Cardiac septum (tissue), 1 donor: ENCODE measurements at regions not wholly inside any gene's neighbourhood (a gene's known extent, or its start where the extent isn't known, plus 50 kb on each side); places are given as distances from the start of the nearest gene placed in this dataset.

ENCODE experiments used
- DNase-seq: peaks from one replicate; pipeline ENCODE4 v3.0.0-alpha.2; 2020; ENCODE audit warnings: low spot score
- intact Hi-C: fragments of 100-400 bp; cut with DNase I; formaldehyde crosslinking; loops from one replicate; pipeline ENCODE4 v1.14.0; 2022
- donor health status: DM: no; HTN: no; CAD: no.

DNA sequence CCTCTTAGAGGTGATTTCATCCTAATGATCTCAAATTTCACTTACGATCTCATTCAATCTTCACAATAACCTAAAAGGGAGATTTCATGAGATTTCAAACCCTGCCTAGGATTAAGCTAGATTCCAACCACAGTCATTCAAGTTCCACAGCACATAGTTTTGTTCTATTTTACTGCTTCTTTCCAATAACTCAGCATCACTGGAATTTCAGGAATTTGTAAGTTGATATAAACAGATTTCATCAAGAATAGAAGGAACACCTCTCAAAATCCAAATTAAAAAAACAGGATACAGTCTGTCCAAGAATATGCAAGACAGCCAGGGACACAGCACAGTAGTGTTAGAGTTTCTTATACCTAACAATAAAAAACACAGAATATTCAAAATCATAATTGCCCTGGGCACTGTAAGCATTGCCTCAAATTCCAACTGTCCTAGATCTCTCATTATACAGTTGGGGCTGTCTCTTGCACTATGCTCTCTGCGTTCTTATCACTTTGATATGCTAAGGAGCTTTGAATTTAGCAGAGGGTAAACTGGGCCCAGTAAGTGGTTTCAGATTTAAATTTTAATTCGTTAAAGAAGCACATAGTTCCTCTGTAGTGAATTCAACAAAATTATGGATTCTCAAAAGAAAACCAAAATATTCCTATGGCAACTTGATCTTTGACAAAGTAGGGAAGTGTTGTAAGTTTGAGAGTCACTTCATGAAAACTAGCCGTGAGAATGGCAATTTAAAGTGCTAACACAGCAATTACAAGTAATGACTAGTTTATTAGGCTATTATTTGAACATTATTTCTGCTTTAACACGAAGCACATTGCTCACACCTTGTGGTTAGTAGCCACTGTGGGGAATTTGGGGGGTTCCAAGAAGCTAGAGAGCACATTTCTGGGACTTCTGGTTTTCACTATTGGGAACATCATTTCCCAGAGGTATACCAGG lies 478.6 kb upstream of the C9orf72 start:
- no peak for DNase-seq
- intact Hi-C loops = no loop called here

DNA sequence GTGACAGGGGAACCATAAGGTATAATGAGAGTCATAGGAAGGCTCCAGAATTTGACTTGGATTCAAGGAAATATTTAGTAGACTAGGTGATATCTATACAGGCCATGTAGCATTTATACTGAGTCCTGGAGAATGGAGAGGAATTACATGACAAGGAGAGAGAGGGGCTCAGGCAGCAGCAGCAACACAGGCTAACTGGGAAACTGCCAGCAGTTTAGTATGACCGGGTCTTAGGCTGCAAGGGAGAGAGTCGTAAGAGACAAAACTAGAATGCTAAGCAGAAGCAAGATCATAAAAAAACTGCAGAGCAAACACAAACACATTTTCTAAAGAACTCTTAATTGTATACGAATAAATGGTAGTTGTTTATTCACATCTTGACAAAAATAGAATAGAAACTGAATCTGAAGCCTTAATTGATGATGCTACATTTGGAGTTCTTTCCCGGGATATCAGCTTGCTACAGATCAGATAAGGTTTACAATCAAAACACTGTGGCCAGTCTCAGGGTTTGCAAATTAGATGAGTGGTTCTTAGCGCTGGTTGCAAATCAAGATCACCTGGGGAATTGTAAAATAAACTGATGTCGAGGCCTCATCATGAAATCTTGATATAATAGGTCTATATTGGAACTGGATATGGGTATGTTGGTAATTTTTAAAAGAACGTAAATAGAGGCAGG lies 480.0 kb upstream of the C9orf72 start:
- no peak for DNase-seq
- intact Hi-C loops = no loop called here

DNA sequence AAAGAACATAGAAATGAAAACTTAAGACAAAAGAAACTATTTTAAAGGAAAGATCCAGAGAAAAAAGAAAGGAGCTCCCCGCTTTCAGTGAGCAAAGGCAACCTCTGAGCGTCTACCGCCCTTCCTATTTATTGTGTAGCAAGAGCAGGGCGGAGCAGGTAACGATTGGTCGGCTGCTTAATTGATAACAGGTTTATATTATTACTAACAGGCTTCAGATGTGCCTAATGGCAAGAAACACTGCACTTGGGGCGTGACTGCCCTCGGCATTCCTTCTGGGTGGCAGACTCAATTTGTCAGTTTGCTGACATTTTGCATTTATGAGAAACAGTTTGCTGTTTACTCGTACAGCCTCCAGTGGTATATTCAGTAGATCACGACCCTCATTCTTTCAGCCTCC lies 482.7 kb upstream of the C9orf72 start:
- no peak for DNase-seq
- intact Hi-C loops = no loop called here

DNA sequence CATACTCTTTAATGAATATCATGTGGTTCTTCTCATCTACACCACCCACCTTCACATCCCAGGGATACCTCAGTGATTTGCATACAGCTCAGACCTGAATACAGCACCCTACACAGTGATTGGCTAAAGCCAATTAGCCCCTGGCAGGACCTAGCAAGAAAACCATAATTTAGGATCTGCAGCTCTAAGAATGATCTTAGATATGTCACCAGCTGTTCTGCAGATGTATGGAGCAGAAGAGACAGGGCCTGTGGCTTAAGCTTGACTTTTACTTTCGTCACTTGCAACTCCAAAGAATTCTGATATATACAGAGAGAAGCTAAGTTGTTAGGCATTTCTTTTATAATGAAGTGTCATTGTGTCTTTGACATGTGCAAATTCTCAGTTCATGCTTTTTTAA lies 483.2 kb upstream of the C9orf72 start:
- intact Hi-C loops = no loop called here
- no peak for DNase-seq

DNA sequence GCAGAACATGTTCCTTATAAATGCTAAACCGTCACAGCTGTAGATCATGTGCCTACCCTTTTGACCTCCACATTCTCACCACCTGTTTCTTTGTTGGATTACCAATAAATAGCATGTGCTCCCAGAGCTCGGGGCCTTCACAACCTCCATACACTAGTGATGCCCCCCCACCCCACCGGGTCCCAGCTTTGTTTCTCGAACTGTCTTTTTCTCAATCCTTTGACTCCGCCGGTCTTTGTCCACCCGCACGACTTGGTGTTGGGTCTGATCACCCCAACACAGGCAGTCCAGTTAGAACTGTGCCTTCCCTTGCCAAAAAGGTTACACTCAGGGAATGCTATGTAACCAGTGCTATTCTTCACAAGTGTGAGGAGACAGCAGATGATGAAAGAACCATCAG lies 485.9 kb upstream of the C9orf72 start:
- DNase-seq = no peak
- intact Hi-C loops = no loop called here

DNA sequence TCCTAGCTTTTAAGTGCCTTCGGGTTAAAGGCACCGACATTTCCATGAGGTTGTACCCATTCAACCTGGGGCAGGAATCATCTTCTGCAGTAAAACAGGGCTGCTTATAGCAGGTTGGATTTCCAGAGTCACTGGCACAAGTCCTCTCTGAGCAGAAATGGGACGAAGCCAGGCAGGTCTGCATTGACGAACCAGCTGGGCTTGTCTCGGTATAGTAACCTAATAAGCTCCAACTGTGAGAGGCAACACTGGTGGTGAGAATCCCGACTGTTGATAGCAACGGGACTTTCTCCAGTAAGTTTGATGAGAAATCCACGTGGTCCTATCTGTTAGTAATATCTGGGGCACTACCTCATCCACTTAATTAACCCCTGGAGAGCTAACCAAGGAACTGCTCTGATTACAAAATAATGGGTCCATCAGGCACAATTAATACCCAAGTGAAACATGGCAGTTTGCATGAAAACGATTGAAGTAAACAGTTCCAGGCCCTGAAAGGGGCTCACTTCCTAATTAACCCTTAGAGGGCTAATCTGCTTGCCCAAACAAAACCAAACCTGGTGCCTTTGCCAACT lies 491.0 kb upstream of the C9orf72 start:
- intact Hi-C loops = no loop called here
- DNase-seq = no peak

DNA sequence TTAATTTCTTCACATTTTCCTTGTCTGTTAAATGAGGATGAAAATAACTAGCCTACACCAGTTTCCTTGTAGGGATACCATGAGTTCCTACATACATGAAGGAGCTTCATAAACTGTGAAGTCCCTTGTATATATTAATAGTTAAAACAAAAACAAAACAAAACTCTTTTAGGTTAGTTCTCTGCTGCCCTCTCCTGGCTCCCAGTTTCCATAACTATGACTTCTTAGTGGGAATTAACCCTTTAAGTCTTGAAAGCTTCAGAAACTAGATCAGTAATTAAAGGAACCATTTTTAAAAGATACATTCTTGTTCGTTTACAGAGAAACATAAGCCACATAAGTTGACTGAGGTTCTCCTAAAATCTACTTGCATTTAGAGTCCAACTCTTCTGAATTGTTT lies 500.0 kb upstream of the C9orf72 start:
- DNase-seq = no peak
- intact Hi-C loops = loop anchor here (2.0 kb wide), 1 partner anchor 346 kb away; no protein-coding TSS in a partner anchor

DNA sequence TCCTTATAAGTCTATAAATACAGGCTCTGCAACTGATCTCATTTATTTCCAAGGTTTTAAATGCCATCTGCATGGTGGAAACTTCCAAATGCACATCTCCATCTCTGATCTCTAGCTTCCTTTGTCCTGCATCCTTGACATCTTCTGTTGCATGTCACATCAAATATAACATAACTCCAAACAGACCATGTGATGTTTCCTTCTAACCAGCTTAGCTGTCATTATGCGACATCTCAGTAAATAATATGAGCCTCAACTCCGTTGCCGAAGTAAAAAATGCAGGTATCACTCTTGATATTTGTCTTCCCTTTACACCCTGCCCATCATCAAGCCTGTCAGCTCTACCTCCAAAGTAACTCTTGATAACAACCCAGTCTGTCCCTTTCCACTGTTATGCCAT lies 506.4 kb upstream of the C9orf72 start:
- intact Hi-C loops = no loop called here
- no peak for DNase-seq

DNA sequence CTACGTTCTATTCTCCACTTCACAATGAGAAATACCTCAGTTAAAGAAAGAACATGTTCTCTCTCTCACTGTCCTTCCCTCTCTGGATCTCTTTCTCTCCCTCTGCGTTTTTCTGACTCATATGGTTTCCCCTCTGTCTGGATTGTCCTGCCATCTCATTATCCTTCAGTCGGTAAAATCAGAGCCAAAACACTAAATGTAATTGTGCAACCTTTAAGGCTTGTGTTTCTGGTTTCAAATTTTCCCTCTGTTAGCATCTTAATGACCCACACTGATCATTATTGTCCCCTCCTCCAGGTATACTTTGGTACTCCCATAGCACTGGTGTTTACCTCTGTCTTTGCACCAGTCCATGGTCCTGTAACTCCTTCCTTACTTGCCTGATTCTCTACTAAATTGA lies 509.4 kb upstream of the C9orf72 start:
- no peak for DNase-seq
- intact Hi-C loops = no loop called here

DNA sequence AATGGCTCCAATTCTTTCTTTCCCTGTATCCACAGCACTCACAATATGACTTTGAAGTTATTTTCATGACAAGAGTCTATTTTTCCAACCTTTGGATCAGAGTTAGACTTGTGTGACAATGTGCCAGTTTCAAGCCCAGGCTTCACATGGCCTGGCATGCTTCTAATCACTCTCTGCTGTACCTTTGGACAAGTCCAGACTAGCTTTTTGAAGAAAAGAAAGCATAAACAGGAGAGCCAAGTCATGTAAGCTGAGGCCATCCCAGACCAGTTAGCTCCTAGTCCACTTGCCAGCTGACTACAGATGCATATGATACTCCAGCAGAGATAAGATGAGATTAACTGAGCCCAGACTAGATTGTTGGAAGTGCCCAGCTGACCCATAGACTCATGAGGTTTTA lies 513.6 kb upstream of the C9orf72 start:
- intact Hi-C loops = no loop called here
- no peak for DNase-seq

DNA sequence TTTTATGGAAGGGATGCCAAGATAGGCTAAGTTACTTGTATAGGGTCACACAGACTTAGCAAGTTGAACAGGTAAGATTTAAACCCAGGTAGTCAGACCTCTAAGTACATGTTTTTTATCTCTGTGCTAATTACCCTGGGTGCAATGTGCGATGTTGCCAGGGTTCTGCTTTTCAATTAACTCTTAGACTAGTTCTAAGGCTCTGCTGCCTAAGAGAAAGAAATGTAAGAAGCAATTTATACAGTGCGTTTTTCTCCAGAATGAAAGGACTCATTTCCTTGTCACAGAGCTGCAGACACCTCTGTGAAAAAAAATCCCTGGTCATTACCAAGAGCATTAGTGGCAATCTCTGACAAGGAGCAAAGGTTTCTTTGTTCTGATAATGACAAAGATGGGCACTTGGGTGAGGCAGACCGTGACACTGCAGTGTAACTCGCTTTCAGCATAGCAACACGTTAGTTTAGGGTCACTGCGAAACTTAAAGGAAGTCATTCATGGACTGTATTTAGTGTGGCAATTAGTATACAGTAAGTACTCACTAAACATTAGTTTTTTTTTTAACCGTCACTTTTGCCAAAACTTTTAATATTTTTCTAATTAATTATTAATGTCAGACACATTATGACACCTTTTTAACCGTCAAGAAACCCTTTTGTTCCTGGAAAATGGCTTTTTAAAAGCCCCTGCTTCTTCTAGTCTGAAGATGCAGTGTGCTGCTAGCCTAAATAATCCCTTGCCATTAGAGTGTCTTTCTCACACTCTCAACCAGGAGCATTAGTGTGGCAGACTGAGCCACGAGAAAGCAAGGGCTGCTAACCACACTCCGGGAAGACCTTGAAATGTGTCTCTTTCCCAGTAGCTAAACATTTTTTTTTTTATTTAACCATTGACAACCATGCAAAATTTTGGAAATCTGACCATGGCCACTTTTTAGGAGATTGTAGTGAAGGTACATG lies 520.0 kb upstream of the C9orf72 start:
- DNase-seq = no peak
- intact Hi-C loops = no loop called here

DNA sequence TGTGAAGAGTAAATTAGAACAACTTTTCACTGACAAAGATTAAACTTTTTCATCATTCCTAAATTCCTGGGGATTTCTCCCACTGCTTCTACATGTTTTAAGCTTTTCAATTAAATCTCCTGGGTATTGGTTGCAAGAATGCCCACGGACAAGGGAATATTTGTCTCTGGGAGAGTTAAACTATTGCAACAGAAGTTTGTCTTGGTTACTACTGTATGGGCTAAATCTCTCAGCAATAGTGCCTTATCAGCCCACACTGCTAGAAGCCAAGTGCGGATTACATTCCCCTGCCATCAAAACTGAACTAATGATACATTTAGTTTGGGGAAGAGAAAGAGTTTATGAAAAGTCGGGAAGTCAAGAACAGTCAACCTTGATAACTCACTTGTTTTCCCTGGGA lies 528.2 kb upstream of the C9orf72 start:
- intact Hi-C loops = no loop called here
- DNase-seq = no peak

DNA sequence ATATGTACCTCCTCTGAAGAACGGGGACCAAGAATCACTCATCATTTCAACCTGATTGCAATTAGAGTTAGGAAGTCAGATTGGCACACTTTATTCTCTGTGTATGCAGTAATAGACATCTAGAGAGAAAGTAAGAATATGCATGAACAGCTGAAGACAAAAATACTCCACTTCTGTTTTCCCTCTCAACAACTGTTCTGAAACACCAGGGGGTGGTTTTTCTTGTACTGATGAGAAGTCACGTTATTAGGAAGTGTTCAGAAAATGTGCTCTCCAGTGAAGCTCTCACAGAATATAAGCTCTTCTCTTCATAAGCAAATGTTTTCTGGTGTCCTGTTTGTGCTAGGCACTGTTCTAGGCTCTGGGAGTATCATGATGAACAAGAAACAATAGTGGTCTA lies 531.7 kb upstream of the C9orf72 start:
- intact Hi-C loops = no loop called here
- no peak for DNase-seq

DNA sequence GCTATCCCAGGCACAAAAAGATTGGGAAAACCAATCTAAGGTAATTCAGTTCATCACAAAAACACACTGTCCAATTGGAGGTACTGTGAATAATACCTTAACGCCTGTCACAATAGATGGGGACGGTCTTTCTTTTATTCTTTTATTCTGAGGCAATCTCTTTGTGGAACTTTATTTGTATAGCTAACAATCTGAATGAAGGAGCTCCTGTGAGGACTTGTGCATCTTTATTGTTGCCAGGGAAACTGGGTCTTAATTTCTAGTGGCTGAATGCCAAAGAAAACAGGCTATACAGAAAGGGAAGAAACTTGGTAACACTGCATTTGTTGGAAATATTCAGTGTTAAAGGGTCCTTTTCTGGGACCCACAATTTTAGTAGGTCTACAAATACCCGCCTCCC lies 546.9 kb upstream of the C9orf72 start:
- DNase-seq = no peak
- intact Hi-C loops = no loop called here

DNA sequence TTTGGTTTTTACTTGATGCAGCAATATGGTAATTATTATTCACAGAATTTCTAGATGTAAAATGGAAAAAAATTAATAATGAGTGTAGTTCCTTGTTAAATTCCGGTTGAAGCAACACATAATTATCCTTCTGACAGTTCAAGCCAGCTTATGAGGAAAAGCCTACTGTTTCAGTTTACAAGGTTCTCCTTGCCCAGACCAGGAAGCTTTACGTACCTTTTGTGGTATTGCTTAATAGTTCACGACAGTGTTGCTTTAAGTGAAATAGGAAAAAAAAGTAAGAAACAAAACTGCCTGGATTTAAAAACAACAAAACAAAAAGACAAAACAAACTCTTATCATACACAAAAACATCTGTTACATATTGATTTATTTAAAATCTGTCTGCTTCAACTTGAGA lies 547.3 kb upstream of the C9orf72 start:
- intact Hi-C loops = no loop called here
- DNase-seq = no peak

DNA sequence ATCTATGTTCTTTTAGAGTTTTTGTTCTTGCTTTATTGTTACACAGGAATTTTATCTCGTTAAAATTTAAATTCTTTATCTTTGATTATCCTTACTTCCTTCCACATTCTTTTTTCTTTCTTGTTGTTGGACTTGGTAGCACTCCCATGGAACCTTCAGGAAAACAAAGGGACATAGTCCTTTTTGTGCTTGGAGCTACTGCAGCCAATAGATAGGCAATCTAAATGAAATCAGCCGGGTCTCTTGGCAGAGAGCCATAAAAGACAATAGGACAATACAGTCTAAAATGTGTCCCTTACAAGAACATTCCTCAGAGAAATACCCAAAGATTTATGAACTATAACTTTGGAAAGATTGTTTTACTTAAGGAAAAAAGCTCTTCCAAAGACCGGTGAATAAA lies 548.1 kb upstream of the C9orf72 start:
- intact Hi-C loops = no loop called here
- no peak for DNase-seq

DNA sequence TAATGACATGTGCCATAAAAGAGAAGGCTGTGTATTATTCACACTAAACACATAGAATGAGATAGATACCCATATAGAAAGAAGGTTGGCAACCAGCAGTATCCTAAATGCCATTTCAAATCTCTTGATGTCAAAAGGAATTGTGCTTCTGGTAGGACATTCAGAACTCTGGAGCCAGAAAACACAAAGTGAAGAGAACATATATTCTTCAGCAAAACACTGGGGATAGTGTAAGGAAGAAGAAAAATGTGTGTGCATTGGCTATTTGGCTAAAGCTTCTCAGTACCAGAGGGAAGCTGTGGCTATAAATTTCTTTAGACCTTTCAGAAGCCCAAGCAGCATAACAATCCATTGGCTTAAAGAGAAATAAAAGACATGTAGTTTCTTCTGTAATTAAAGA lies 551.6 kb upstream of the C9orf72 start:
- intact Hi-C loops = no loop called here

DNA sequence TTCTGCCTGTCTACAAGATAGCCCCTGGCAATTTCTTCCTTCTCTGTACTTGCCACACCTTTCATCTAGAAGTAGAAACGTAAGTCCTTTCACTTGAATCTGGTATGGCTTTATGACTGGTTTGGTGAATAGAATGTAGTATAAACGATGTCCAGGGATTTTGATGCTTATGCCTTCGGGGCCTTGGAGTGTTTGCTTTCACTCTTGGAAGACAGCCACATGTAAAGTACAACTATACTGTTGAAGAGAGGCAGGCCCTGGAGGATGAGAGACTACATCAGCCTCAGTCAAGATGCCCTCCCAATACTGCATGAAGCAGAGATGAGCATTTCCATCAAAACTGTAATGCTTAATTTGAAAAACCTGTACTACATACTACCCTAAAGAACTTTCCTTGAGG lies 553.8 kb upstream of the C9orf72 start:
- no peak for DNase-seq
- intact Hi-C loops = no loop called here

More for the DNA sequence above, 551.6 kb upstream of the C9orf72 start:
- no peak for DNase-seq

DNA sequence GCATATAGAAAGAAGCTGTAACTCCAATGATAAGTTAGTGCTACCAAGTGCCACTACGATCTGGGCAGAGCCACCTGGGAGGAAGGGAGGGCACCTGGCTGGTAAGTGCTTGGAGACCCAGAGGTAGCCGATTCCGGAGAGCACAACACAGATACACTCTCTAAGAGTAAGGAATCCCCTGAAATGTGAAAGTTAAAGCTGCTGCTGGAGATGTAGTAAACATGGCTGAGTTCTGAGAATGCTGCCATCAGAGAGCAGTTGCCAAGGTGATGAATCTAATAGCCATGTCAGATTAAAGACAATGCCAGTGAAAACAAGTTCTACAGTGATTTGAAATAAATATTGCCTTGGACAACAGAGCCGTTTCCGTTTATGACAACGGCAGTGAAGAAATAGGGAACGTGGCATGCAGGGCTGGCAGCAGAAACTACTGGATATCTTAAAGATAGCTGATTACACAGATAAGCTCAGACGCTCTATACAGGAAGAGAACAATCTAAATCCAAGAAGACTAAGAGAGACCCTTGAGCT lies 561.2 kb upstream of the C9orf72 start:
- DNase-seq = no peak
- intact Hi-C loops = no loop called here
